ENCODE measurements at regions not wholly inside any gene's neighbourhood (a gene's known extent, or its start where the extent isn't known, plus 50 kb on each side); places are given as distances from the start of the nearest gene placed in this dataset.

GRCh38 chr1:98459486-98459870, 202.0 kb upstream of the SNX7 start:
- TF ChIP-seq SPI1 (IDR thresholded peaks at IDR 0.05; ENCODE audit: borderline replicate concordance, low read depth) (no peak), CTCF (IDR thresholded peaks at IDR 0.05; ENCODE audit: insufficient read depth, low read length) (no peak)
